Lung (tissue), 11 donors: ENCODE measurements at regions not wholly inside any gene's neighbourhood (a gene's known extent, or its start where the extent isn't known, plus 50 kb on each side); places are given as distances from the start of the nearest gene placed in this dataset.

Experiments used
- ATAC-seq: fragments of 200-7000 bp; cut with Tn5 transposase; one replicate; pipeline ENCODE4 v1.9.1; 2020; ENCODE audit warnings: moderate number of reproducible peaks; ENCODE audit not compliant: insufficient read depth, low FRiP score
- DNase-seq, 3 donors: peaks; one replicate each; pipeline ENCODE4 v3.0.0-alpha.2; 2013 to 2017
- H3K27ac ChIP-seq, 2 donors: one replicate each; pipeline ENCODE4 v1.5.1; 2013; ENCODE audit warnings: mild to moderate bottlenecking in 2 of 2, moderate library complexity in 2 of 2, control low read depth in 1 of 2, inconsistent platforms in 1 of 2, low read depth in 1 of 2, low read length in 1 of 2
- H3K27me3 ChIP-seq, 3 donors: one replicate each; pipeline ENCODE4 v1.5.1; 2013; ENCODE audit warnings: low read length in 2 of 3; ENCODE audit not compliant: control insufficient read depth in 3 of 3, insufficient read depth in 3 of 3
- H3K36me3 ChIP-seq, 4 donors: one replicate each; pipeline ENCODE4 v1.5.1; 2013; ENCODE audit warnings: low read length in 4 of 4, mild to moderate bottlenecking in 1 of 4, moderate library complexity in 1 of 4; ENCODE audit not compliant: control insufficient read depth in 4 of 4, insufficient read depth in 4 of 4
- H3K4me1 ChIP-seq, 5 donors: one replicate each; pipeline ENCODE4 v1.5.1; 2013; ENCODE audit warnings: low read length in 5 of 5, mild to moderate bottlenecking in 2 of 5, moderate library complexity in 1 of 5; ENCODE audit not compliant: control insufficient read depth in 5 of 5, insufficient read depth in 5 of 5
- H3K4me3 ChIP-seq: one replicate; pipeline ENCODE4 v1.5.1; 2013; ENCODE audit warnings: mild to moderate bottlenecking, control low read depth, moderate library complexity
- H3K9ac ChIP-seq, 2 donors: one replicate each; pipeline ENCODE4 v1.5.1; 2013; ENCODE audit warnings: low read length in 2 of 2, control low read depth in 1 of 2; ENCODE audit not compliant: insufficient read depth in 1 of 2
- H3K9me3 ChIP-seq, 4 donors: one replicate each; pipeline ENCODE4 v1.5.1; 2013; ENCODE audit warnings: low read length in 3 of 4, mild to moderate bottlenecking in 1 of 4, moderate library complexity in 1 of 4; ENCODE audit not compliant: control insufficient read depth in 4 of 4, insufficient read depth in 3 of 4
- WGBS, 2 donors: extraction: QIAGEN DNeasy Blood & Tissue Kit; methylation state at CpG; one replicate each; pipeline ENCODE4 v1.1.7; 2013; 5-methylcytosine and 5-hydroxymethylcytosine counted together
- TF ChIP-seq, protein P1 (sequence below): IDR thresholded peaks from 2 replicates; pipeline ENCODE4 v1.5.1; 2012; ENCODE audit warnings: mild to moderate bottlenecking; ENCODE audit errors: control extremely low read depth, extremely low read depth
- donor health status: control.
- donor health status: control.
- donor health status: Bipolar disorder and iron deficiency.
- donor health status: healthy.
- donor health status: DM: yes; HTN: yes; CAD: no.

DNA sequence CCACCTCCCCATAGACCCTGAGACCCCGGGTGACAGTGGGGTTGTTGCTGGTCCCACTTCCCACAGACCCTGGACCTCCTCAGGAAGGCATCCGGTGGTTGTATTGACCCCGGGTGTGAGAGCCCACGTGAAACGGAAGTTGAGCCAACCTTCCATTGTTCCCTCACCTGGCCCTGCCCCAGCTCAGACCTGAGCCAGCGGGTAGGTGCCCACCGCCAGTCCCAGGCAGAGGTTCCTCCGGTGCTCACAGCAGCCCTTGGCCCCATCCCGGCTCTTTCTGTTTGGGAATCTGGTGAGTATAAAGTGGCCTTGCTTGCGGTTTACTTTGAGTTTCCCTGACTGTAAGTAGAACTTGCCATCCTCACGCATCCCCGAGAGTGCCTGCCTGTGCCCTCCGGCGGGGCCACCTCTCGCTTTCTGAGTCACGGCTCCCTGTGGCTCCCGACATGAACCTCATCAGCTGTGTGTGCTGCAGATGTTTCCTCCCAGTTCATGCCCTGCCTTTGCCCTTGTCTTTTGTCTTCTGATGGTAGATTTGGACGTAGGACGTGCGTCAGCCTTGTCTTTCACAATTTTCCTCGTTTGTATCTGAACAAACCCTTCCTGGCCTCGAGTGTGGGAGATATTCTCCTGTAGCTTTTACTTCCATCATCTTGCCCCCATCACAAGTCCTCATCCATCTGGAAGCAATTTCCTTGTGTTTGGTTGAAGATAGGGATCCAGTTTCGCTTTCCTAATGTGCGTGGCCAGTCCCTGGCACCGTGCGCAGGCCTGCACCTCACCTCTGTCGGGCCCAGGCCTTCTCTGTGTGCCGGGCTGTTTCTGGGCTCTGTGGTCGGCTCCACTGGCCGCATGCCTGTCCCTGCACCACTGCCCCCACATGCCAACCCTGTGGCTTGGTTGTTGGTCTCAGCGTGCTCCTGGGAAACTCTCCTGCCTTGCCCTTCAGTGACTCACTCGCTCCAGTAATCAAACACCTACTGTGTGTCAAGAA lies 76.0 kb downstream of the METRNL start:
- Histone ChIP-seq H3K36me3 (no peaks in the 10 kb centered on the region), H3K4me1 (peaks cover 0 to 25% (median 4%) of the 10 kb centered on the region in 5 donors), H3K27me3 (no peaks in the 10 kb centered on the region), H3K27ac (no peak overlapping the region), H3K9ac (no peak overlapping the region), H3K9me3 (no peaks in the 10 kb centered on the region), H3K4me3 (no peak overlapping the region)
- DNase-seq = peak in 1 of 3 donors; percentile 10
- no peak for ATAC-seq
- 64 to 72% methylated on average over 32 of the region's 32 CpGs for WGBS, 2 donors
- TF ChIP-seq, protein P1, sequence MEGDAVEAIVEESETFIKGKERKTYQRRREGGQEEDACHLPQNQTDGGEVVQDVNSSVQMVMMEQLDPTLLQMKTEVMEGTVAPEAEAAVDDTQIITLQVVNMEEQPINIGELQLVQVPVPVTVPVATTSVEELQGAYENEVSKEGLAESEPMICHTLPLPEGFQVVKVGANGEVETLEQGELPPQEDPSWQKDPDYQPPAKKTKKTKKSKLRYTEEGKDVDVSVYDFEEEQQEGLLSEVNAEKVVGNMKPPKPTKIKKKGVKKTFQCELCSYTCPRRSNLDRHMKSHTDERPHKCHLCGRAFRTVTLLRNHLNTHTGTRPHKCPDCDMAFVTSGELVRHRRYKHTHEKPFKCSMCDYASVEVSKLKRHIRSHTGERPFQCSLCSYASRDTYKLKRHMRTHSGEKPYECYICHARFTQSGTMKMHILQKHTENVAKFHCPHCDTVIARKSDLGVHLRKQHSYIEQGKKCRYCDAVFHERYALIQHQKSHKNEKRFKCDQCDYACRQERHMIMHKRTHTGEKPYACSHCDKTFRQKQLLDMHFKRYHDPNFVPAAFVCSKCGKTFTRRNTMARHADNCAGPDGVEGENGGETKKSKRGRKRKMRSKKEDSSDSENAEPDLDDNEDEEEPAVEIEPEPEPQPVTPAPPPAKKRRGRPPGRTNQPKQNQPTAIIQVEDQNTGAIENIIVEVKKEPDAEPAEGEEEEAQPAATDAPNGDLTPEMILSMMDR = no peak

DNA sequence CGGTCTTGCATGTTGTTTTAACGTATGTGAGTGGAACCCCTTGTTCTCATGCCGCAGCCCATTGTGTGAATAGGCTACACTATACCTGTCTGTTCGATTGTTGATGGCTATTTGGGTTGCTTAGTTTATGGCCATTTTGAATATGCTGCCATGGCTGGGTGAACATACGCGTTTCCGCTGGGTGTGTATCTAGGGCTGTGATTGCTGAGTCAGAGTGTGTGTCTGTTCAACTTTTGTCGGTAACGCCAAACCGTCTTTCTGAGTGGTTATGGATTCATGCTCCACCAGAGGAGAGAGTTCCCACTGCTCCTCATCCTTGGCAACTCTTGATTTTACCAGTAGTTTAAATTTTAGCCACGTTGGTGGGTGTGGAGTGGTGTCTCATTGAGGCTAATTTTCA lies 77.0 kb downstream of the METRNL start:
- ATAC-seq = no peak
- 92 to 95% methylated on average over 11 of the region's 11 CpGs for WGBS, 2 donors
- TF ChIP-seq, protein P1 = no peak

DNA sequence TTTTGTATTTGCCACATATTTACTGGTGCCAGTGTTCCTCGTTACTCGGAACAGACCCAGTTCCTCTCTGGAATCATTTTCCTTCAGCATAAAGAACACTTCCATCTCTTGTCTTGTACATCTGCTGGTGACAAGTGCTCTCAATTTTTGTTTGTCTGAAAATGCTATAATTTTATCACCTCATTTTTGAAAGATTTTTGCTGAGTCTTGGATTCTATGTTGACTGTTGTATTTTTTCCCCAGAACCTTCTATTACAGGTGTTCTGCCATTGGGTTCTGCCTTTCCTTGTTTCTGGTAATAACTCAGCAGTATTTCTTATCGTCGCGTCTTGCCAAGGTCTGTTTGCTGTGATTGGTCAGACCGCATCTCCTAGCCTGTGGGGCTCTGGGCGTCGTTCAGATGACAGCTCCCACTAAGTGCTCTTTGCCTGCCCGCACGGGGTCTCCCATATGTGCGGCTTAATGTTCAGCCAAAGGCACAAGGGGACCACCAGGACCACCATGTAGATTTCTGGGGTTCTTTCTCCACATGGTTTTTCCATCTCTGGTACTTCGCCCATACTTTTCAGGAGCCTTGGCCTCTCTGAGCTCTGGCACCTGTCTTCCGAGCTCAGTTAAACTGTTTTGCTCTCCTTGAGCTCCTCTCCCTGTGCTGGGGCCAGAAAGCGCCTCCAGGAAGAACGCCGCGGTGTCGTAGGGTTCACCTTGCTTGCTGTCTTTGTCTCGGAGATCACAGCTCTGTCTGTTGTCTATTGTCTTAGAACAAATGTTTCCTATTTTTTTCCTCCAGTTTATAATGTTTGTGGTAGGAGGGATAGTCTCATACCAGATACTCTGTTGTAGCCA lies 80.0 kb downstream of the METRNL start:
- Histone ChIP-seq H3K4me3 (no peak overlapping the region), H3K36me3 (no peaks in the 10 kb centered on the region), H3K27me3 (no peaks in the 10 kb centered on the region), H3K9me3 (no peaks in the 10 kb centered on the region), H3K4me1 (peaks cover 0 to 15% (median 0%) of the 10 kb centered on the region in 5 donors), H3K27ac (no peak overlapping the region), H3K9ac (no peak overlapping the region)
- no peak for DNase-seq
- 92% methylated on average over 19 of the region's 19 CpGs for WGBS, 2 donors
- TF ChIP-seq, protein P1 = no peak
- no peak for ATAC-seq

More for the DNA sequence above, 77.0 kb downstream of the METRNL start:
- DNase-seq = peak in 1 of 3 donors; percentile 9
- no peaks in the 10 kb centered on the region for H3K9me3 ChIP-seq
- no peak overlapping the region for H3K27ac ChIP-seq
- H3K27me3 ChIP-seq = no peaks in the 10 kb centered on the region
- no peak overlapping the region for H3K4me3 ChIP-seq
- H3K4me1 ChIP-seq = peaks cover 0 to 25% (median 4%) of the 10 kb centered on the region in 5 donors
- no peaks in the 10 kb centered on the region for H3K36me3 ChIP-seq
- H3K9ac ChIP-seq = no peak overlapping the region
